ENCODE measurements at regions not wholly inside any gene's neighbourhood (a gene's known extent, or its start where the extent isn't known, plus 50 kb on each side); places are given as distances from the start of the nearest gene placed in this dataset.

DNA sequence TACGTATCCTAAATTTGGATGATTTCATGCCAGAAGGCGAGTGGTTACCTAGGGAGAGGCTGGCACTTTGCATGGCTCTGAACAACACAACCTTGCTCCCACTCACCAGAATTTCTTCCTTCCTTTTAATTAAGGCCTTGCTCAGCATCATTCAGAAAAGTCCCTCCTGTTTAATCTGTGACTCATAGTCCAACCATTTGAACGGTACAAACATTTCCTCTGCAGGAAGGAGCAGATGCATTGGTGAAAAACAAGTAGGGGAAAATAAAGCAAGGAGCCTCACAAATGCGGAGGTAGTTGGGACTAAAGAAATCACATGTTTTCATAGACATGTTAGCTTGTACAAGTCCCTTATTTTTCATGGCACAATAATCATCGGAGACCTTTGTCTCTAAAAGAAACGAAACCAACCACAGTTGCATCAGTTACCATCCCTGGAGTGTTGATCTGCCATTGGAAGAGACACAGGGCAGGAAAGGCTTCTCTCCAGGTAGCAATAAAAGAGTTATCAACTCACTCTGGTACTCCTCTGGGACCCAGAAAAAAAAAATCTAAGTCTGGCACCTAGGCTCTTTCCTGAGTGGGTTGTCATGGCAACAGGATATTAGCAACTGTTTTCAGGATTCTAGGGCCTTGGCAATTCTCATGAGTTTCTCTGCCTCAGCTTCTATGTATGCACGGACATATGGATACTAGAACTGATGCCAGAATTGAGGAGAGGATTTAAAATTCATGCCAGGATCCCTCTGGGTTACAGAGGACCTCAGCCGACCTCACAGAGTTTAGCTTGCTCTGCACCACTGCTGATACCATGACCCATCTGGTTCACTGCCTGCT lies 255.4 kb upstream of the ARPP21 start:
- Histone ChIP-seq H3K27me3 (no peaks in the 10 kb centered on the region), H3K4me3 (no peak overlapping the region), H3K9me3 (no peaks in the 10 kb centered on the region), H3K36me3 (no peaks in the 10 kb centered on the region), H3K27ac (no peak overlapping the region), H3K4me1 (no peaks in the 10 kb centered on the region)
- TF ChIP-seq, protein P1, sequence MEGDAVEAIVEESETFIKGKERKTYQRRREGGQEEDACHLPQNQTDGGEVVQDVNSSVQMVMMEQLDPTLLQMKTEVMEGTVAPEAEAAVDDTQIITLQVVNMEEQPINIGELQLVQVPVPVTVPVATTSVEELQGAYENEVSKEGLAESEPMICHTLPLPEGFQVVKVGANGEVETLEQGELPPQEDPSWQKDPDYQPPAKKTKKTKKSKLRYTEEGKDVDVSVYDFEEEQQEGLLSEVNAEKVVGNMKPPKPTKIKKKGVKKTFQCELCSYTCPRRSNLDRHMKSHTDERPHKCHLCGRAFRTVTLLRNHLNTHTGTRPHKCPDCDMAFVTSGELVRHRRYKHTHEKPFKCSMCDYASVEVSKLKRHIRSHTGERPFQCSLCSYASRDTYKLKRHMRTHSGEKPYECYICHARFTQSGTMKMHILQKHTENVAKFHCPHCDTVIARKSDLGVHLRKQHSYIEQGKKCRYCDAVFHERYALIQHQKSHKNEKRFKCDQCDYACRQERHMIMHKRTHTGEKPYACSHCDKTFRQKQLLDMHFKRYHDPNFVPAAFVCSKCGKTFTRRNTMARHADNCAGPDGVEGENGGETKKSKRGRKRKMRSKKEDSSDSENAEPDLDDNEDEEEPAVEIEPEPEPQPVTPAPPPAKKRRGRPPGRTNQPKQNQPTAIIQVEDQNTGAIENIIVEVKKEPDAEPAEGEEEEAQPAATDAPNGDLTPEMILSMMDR (IDR thresholded peaks at IDR 0.05), result no peak
- TF ChIP-seq POLR2A (IDR thresholded peaks at IDR 0.05), result no peak
- DNase-seq, result no peak

DNA sequence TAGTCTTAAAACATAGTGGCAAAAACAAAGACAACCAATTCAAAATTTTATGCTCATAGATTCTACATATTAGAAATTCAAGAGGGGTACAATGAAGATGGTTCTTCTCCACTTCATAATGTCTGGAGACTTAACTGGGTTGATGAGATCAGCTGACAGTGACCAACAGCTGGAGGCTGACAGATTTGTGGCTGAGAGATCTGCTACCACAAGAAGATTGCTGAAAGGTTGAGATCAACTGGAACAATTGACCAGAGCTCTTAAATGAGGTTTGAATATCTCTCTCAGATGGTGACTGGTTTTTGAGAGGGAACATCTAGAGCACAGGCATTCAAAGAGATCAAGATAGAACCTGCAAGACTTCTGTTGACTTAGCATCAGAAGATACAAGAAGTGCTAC lies 254.1 kb upstream of the ARPP21 start:
- no peaks in the 10 kb centered on the region for H3K4me1 ChIP-seq
- no peak overlapping the region for H3K4me3 ChIP-seq
- H3K9me3 ChIP-seq, result no peaks in the 10 kb centered on the region
- H3K27ac ChIP-seq, result no peak overlapping the region
- TF ChIP-seq POLR2A (IDR thresholded peaks at IDR 0.05), result no peak
- TF ChIP-seq, protein P1 (IDR thresholded peaks at IDR 0.05), result no peak
- DNase-seq, result no peak
- no peaks in the 10 kb centered on the region for H3K27me3 ChIP-seq
- H3K36me3 ChIP-seq, result no peaks in the 10 kb centered on the region

DNA sequence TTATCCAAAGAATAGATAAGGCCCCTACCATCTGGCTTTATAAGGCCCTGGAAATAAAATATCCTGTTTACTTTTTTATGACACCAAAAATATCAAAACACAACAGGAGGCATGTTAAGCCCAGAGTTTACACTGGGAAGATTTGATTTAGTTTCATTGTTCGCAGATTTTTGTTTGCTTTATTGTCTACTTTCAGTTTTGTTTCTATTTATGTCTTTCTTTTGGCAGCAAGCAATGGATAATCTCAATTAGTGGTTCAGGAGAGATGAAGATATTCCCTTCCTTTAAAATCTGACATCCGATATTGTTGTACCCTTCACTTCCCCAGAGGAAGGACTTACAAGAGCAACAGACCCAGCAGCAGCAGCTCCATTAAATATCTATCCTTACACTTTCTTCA lies 249.4 kb upstream of the ARPP21 start:
- Histone ChIP-seq H3K27me3 (no peaks in the 10 kb centered on the region), H3K4me3 (no peak overlapping the region), H3K9me3 (no peaks in the 10 kb centered on the region), H3K27ac (no peak overlapping the region), H3K4me1 (no peaks in the 10 kb centered on the region), H3K36me3 (no peaks in the 10 kb centered on the region)
- no peak for DNase-seq
- TF ChIP-seq, protein P1 (IDR thresholded peaks at IDR 0.05), result no peak
- no peak for TF ChIP-seq POLR2A (IDR thresholded peaks at IDR 0.05)

DNA sequence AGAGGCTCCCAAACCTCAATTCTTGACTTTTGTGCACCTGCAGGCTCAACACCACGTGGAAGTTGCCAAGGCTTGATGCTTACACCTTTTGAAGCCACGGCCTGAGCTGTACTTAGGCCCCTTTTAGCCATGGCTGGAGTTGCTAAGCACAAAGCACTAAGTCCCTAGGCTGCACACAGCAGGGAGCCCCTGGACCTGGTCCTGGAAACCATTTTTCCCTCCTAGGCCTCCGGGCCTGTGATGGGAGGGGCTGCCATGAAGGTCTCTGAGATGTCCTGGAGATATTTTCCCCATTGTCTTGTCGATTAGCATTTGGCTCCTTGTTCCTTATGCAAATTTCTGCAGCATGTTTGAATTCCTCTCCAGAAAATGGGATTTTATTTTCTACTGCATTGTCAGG lies 247.1 kb upstream of the ARPP21 start:
- TF ChIP-seq, protein P1 (IDR thresholded peaks at IDR 0.05), result no peak
- no peak for TF ChIP-seq POLR2A (IDR thresholded peaks at IDR 0.05)
- no peak overlapping the region for H3K27ac ChIP-seq
- H3K4me3 ChIP-seq, result no peak overlapping the region
- no peaks in the 10 kb centered on the region for H3K27me3 ChIP-seq
- H3K9me3 ChIP-seq, result no peaks in the 10 kb centered on the region
- DNase-seq, result no peak
- no peaks in the 10 kb centered on the region for H3K4me1 ChIP-seq
- no peaks in the 10 kb centered on the region for H3K36me3 ChIP-seq

DNA sequence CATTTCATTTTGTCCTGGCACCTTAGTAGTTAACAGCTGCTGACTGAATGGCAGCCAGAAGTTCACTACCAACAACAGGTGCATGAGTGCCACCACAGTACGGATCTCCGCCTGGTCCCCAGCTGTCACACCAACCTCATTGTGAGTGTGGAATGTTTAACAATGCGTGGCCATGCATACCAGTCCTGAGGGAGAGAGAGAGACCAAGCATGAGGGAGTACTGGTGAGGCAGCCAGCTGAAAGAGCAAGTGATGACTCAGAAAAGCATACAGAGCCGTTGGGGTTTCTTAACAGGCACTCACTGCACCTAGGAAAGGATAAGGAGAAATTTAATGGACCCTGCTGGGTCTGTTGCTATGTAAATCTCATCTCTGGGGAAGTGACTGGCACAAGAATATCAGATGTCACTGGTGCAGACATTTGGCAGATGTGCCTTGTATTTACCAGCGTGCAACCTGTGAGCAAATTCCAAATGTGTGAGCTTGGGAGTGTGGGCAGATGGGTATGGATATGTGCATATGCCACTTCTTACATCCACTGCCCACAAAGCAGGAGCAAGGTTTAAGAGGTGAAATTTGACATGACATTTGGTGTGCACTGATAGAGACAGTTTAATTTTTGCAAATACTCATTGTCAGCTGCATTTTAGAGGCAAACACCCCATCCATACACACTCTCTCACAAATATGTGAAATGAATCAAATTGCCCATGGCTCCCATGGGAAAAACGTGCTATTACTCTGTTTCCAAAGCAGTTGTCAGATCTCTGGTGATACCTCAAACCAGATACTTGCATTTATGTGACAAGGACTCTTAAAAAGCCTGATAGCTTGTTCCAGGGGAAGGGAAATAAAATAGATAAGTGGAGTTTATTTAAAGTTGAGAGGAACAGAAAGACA lies 245.2 kb upstream of the ARPP21 start:
- Histone ChIP-seq H3K9me3 (no peaks in the 10 kb centered on the region), H3K27me3 (no peaks in the 10 kb centered on the region), H3K4me3 (no peak overlapping the region), H3K36me3 (no peaks in the 10 kb centered on the region), H3K4me1 (no peaks in the 10 kb centered on the region), H3K27ac (no peak overlapping the region)
- DNase-seq, result no peak
- TF ChIP-seq, protein P1 (IDR thresholded peaks at IDR 0.05), result no peak
- no peak for TF ChIP-seq POLR2A (IDR thresholded peaks at IDR 0.05)

All from Peyer's patch (tissue), 4 donors.